ENCODE measurements at regions not wholly inside any gene's neighbourhood (a gene's known extent, or its start where the extent isn't known, plus 50 kb on each side); places are given as distances from the start of the nearest gene placed in this dataset.
A peak's percentile ranks its signal among the peaks of the same experiment; 100 is the strongest.
"Not testable (repeated sequence)": the region's sequence is repeated elsewhere in the genome, so short reads cannot be mapped to it uniquely, and the experiment has no call there.

DNA sequence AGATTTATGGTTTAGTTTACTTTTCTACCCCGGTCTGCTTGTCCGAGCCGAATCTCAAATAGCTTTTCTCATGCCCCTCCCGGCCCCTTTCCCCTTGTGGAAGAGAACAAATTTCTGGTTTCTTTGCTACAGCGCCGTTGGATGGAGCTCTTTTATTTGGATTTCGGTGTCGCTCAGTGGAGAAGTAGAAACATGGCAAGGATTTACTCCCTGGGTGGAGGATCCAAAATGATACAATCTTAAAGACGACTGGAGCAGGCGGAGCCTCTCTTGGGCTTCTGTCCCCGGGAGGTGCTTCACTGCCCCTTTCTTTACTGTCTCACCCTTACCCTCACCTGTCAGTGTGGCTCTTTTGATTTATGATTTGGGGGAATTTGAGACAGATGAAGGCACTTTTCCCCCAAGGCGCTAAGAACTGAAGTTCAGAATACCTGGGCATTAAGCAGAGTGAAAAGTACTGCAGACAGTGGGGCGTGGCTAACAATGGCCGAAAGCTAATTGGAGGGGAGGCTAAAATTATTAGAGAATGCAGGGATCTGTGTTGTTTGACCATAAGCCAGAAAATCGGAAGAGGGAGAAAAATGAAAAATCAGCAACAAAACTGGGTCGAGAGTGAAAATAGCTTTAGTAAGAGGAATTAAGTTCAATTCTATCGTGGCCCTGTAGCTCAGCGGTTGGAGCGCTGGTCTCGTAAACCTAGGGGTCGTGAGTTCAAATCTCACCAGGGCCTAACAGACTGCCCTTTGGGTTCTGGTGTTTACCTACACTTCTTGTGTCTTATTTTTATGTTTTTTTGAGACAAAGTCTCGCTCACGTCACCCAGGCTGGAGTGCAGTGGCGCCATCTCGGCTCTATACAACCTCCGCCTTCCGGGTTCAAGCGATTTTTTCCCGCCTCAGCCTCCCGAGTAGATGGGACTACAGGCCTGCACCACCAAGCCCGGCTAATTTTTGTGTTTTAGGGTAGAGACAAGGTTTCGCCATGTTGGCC is 145.1 kb upstream of the ZNF184 start:
- no peak for DNase-seq
- intact Hi-C loops (cut with DNase I): no loop called here

- no peak for DNase-seq
- intact Hi-C loops (cut with DNase I): no loop called here
Observed at GRCh38 chr6:27617046-27617687, 144.3 kb upstream of the ZNF184 start.

DNA sequence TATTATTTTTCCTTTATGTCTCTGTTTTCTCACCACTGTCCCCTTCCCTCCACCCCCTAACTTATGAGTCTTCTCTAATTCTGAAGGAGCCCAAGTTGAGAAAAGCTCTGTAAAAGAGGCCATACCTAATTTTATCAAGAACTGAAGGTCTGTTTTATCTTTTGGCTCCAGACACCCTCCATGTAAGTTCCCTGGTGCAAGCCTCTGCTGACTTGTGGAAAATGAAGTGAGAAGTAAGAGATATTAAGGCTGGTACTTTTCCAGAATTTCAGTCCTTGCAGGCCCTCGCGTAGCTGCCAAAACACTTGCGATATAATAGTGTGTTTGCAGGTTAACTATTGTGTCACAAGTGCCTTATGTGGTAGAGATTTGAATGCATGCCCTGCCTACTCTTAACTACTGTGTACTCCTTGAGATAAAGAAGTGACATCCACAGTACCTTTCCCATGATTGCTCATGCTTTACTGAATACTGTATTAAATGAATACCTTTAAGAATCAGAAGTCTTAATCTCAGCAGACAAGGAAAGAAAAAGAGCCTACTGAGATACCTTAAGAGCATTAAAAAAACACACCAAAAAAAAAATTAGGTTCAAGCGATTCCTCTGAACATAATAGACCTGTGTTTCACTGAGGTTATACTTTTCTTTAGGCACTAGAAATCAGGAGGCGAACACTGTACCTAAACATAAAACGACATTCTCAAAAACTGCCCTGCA is 143.6 kb upstream of the ZNF184 start:
- intact Hi-C loops (cut with DNase I): no loop called here
- no peak for DNase-seq

GRCh38 chr6:27611451-27611850 is 138.5 kb upstream of the ZNF184 start:
- intact Hi-C loops (cut with DNase I): no loop called here
- DNase-seq: no peak

DNA sequence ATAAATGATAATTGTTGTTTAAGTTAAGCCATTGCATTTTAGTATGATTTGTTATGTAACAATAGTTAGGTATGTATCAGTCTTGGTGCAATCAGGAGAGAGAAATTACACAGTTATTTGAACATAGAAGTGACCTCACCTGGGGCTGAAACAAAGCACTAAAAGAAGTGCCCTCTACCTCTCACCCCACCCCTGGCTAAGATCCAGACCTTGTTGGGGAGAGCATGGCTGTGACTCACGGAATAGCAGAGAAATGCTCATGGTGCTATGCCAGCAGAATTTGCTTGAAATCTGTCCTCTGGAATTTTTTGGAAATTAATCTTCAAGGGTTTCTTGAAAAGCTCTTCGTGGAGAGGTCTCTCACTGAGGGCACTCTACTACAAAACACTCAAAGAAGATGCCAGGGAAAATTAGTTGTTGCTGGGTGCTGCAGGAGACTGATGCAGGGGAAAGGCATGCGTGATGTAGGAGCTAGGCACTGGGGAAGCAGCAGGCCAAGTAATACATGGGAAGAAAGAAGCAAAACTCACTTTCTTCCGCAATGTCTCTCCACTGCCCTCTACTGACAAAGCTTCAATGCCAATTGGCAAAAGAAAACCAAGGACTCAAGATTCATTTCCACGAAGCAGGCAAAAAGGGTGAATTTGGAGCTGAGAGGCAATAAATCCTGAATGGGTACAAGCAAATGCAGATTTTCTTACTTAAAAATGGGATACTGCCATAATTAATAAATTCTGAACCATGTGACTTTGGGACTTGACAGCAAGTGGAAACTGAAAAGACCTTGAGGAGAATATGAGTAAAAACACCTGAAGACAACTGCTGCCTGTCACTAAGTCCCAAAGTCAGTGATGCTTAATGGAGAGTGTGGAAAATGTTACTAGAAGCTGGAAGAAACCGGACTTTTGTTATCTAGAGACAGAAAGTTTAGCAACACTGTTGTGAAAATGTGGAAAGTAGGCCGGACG is 136.3 kb upstream of the ZNF184 start:
- peak in 1 of 42 donors; percentile 3 for DNase-seq
- intact Hi-C loops (cut with DNase I): no loop called here

- DNase-seq: peak in 2 of 42 donors; percentile 10 to 42
- intact Hi-C loops (cut with DNase I): no loop called here
Observed at GRCh38 chr6:27605401-27606342, 132.8 kb upstream of the ZNF184 start.

DNA sequence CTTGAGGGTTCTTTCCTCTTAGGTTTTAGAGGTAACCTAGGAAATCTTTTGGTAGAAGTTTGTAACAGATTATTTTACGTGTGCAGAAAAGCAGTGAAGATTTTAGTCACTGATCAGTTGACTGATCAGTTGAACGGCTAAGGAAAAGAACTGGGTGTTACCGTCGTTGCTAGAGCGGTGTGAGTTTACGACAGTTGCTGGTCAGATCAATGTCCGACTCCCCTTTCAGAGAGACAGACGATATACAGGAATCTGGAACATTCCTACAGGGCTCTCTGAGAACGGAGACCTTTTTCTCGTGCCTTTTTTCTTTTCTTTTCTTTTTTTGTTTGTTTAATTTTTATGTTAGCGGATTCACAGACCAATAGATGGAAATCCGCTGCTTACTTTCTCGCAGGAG is 132.1 kb upstream of the ZNF184 start:
- DNase-seq: no peak
- intact Hi-C loops (cut with DNase I): no loop called here

DNA sequence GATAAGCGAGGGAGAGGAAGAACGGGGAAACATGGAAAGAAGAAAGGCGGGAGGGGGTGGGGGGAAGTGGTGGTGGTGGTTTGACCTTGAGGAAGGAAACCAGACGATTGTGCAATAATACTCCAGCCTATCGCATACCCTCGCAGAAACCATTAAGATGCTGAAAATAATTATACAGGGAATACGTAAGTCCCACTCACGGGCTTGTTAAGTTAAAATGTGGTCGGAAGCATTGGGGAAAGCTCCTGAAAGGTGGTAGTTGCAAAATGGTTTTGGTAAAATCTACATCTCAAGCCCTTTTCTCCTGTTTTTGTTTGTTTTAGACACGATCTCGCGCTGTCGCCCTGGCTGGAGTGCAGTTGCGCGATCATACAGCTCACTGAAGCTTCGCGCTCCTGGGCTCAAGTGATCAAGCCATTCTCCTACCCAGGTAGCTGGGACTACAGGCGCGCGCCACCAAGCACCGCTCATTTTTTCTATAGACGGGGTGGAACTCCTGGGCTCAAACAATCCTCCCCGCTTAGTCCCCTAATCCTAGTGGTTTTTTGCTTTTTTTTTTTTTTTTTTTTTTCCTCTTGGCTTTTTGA is 128.9 kb upstream of the ZNF184 start:
- no peak for DNase-seq
- intact Hi-C loops (cut with DNase I): no loop called here

DNA sequence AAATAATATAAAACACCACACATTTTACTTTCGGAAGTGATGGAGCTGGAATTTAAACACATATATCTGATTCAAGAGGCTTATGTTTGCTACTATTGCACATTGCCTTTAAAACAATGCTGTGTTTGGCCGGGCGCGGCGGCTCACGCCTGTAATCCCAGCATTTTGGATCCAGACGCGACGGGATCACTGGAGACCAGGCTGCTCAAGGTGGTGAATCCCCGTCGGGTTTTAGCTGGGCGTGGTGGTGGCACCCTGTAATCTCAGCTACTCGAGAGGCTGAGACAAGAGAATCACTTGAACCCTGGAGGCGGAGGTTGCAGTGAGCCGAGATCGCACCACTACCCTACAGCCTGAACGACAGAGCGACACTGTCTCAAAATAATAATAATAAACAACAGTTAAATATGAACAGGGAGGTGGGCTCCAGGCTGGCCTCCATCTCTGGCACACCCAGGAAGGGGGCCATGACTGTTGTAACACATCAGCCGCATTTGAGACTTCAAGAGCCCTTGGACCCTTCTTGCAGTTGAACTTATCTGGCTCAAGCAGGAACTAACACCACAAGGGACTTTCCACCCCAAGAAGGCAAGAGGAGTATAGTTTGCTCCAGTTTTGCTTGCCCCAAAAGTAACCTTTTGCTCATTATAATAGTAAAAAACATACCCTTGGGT is 127.1 kb upstream of the ZNF184 start:
- no peak for DNase-seq
- intact Hi-C loops (cut with DNase I): no loop called here

GRCh38 chr6:27597031-27597567 is 124.2 kb upstream of the ZNF184 start:
- DNase-seq; intact Hi-C loops (cut with DNase I): not testable (repeated sequence)

DNA sequence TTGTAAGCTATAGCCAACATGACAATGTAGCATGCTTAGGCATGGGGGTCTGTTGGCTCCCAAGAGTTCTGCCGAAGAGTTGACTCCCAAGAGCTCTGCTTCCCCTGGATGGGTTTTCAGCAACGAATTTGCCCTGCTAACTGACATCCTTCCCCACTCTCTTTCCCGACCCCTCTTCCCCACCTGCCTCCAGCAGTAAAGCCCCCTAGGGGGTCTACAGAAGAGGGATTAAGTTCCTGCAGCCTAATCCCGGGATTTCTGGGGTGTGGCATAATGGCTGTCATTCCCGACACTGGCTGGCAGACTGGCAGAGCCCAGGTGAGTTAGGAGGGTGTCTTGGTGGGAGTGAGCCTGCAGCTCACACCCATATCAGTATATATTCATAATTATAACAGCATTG is 121.0 kb upstream of the ZNF184 start:
- intact Hi-C loops (cut with DNase I): no loop called here
- no peak for DNase-seq

DNA sequence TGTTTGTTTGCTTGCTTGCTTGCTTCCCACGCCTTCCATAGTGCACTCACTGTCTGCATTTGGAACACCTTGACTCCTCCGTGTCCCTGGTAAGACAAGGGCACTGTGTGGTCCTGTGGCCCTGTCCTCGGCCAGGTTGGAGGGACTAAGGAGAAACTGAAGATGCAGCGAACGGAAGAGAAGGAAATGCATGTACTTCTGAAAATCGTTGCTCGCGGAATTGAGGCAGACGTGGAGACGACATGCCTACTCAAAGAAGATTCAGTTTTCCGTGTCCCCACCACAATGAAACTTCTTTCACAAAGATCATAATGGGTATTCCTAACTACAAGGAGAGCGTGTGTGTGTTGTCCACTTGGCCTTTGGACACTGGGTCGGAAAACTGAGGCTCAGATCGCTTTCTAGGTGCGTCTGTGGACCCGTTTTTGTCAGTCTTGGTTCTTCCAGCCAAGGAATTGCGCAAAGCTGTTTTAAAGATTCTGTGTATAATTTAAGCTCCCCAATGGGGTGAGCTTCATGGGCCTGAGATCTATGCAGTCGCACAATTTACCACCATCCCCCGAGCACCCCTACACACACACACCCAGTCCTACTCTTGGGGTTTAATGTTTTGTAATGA is 120.4 kb upstream of the ZNF184 start:
- intact Hi-C loops (cut with DNase I): no loop called here
- DNase-seq: no peak

GRCh38 chr6:27592481-27593199 is 119.7 kb upstream of the ZNF184 start:
- peak in 5 of 42 donors; percentile 5 to 26 (median 20) for DNase-seq
- intact Hi-C loops (cut with DNase I): no loop called here

DNA sequence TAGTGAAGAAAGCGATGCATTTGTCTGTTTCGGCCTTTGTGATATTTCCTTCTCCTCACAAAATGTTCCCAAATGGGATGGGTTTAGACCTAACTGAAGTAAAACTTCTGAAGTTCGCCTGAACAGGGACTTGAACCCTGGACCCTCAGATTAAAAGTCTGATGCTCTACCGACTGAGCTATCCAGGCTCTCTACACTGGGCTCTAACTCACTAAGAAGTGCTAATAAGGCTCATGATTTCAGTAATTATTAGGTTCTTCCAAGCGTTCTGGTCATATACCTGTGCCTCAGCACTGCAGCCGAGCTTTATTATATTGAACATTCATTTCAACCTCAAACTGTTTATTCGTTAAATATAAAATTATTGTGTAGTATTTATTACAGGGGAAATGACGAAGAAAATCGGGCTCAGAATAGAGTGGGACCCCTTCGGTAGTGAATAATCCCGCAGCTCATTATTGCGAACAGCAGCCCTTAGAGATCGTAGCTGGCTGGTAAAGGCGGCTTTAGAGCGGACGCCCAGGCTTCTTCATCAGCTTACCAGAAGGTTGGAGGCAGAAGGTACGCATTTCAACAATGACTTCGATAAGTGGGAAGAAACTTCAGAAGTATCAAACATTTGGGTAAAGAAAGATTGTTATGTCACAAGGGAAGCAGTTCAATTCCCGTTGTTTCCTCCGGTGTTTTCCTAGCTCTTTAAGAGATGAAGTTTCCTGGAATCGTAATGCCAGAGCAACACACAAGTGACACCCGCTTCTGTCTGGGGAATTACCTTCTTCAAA is 119.0 kb upstream of the ZNF184 start:
- intact Hi-C loops (cut with DNase I): no loop called here
- DNase-seq: peak in 1 of 42 donors; percentile 2

Data from head of caudate nucleus (tissue), 42 donors.